B cell (primary cell): ENCODE measurements at regions not wholly inside any gene's neighbourhood (a gene's known extent, or its start where the extent isn't known, plus 50 kb on each side); places are given as distances from the start of the nearest gene placed in this dataset.

Experiments used
- CTCF ChIP-seq: fragments of 200-600 bp; IDR thresholded peaks from one replicate; pipeline ENCODE4 v1.8.0; 2022; ENCODE audit warnings: antibody characterized with exemption, mild to moderate bottlenecking
- EZH2 ChIP-seq: IDR thresholded peaks from 2 replicates; pipeline ENCODE4 v1.6.1; 2012; ENCODE audit warnings: borderline replicate concordance, low read depth, mild to moderate bottlenecking, moderate library complexity, low read length; ENCODE audit not compliant: insufficient read depth, poor library complexity, severe bottlenecking

- TF ChIP-seq CTCF = no peak
- no peak for TF ChIP-seq EZH2
These were observed 270.4 kb upstream of the CITED2 start for GRCh38 chr6:139644821-139645220.
